GM12891 (cell line): ENCODE measurements at regions not wholly inside any gene's neighbourhood (a gene's known extent, or its start where the extent isn't known, plus 50 kb on each side); places are given as distances from the start of the nearest gene placed in this dataset.

Experiments
- DNase-seq: peaks from one replicate; pipeline ENCODE4 v3.0.0; 2011; ENCODE audit warnings: low spot score; ENCODE audit not compliant: insufficient read length
- FAIRE-seq: peaks from 2 replicates; lab custom pipeline; 2011; peaks lifted over from hg19 to GRCh38; lab: Jason Lieb, UNC
- PAX5 ChIP-seq: IDR thresholded peaks from 2 replicates; pipeline ENCODE4 v1.6.1; 2011; ENCODE audit warnings: low read length, moderate library complexity, mild to moderate bottlenecking; ENCODE audit not compliant: insufficient read depth, severe bottlenecking
- POLR2A ChIP-seq: IDR thresholded peaks from 2 replicates; pipeline ENCODE4 v1.6.1; 2011; ENCODE audit warnings: low read depth, low read length, control low read depth
- POLR2AphosphoS5 ChIP-seq: IDR thresholded peaks from 2 replicates; pipeline ENCODE4 v1.6.1; 2011; ENCODE audit warnings: low read depth, low read length, control low read depth
- POU2F2 ChIP-seq: IDR thresholded peaks from 2 replicates; pipeline ENCODE4 v1.6.1; 2011; ENCODE audit warnings: low read depth, mild to moderate bottlenecking, control low read depth, low read length, moderate library complexity
- SPI1 ChIP-seq: IDR thresholded peaks from 2 replicates; pipeline ENCODE4 v1.6.1; 2011; ENCODE audit warnings: low read depth, low read length, control low read depth
- TAF1 ChIP-seq: IDR thresholded peaks from 2 replicates; pipeline ENCODE4 v1.6.1; 2011; ENCODE audit warnings: low read depth, low read length, control low read depth

- TF ChIP-seq PAX5 (no peak), POLR2A (no peak), TAF1 (no peak), POLR2AphosphoS5 (no peak), POU2F2 (no peak), SPI1 (no peak)
- FAIRE-seq (no peak), DNase-seq (no peak)
Measured at GRCh38 chr13:109647699-109648098, 138.7 kb downstream of the IRS2 start.

- no peak for FAIRE-seq
- TF ChIP-seq TAF1 (no peak), PAX5 (no peak), POLR2A (no peak), SPI1 (no peak), POU2F2 (no peak), POLR2AphosphoS5 (no peak)
- DNase-seq, result no peak
Measured at GRCh38 chr13:109647053-109647452, 139.3 kb downstream of the IRS2 start.

GRCh38 chr13:109646423-109646822, 140.0 kb downstream of the IRS2 start:
- peak; percentile 5 for FAIRE-seq
- peak; percentile 10 for DNase-seq
- TF ChIP-seq POU2F2 (no peak), PAX5 (no peak), POLR2A (no peak), POLR2AphosphoS5 (no peak), SPI1 (no peak), TAF1 (no peak)

GRCh38 chr13:109645831-109646230, 140.6 kb downstream of the IRS2 start:
- DNase-seq (no peak), FAIRE-seq (no peak)
- no peak for TF ChIP-seq PAX5

GRCh38 chr13:109644956-109645355, 141.4 kb downstream of the IRS2 start:
- FAIRE-seq (no peak), DNase-seq (no peak)
- TF ChIP-seq POLR2AphosphoS5, result no peak
- TF ChIP-seq POLR2A, result no peak
- TF ChIP-seq TAF1, result no peak
- no peak for TF ChIP-seq SPI1
- no peak for TF ChIP-seq PAX5
- TF ChIP-seq POU2F2, result no peak

- DNase-seq, result no peak
- no peak for FAIRE-seq
- no peak for TF ChIP-seq POLR2A
- no peak for TF ChIP-seq TAF1
- no peak for TF ChIP-seq SPI1
- TF ChIP-seq POLR2AphosphoS5, result no peak
- TF ChIP-seq POU2F2, result no peak
- TF ChIP-seq PAX5, result no peak
Measured at GRCh38 chr13:109644069-109644750, 142.2 kb downstream of the IRS2 start.

- FAIRE-seq (no peak), DNase-seq (no peak)
- TF ChIP-seq TAF1, result no peak
- TF ChIP-seq SPI1, result no peak
- no peak for TF ChIP-seq POU2F2
- TF ChIP-seq POLR2AphosphoS5, result no peak
- no peak for TF ChIP-seq PAX5
- no peak for TF ChIP-seq POLR2A
Measured at GRCh38 chr13:109642358-109642757, 144.0 kb downstream of the IRS2 start.

- no peak for DNase-seq
- no peak for TF ChIP-seq POLR2AphosphoS5
- TF ChIP-seq POLR2A, result no peak
- TF ChIP-seq SPI1, result no peak
- TF ChIP-seq TAF1, result no peak
- no peak for TF ChIP-seq PAX5
- no peak for TF ChIP-seq POU2F2
- no peak for FAIRE-seq
Measured at GRCh38 chr13:109636736-109637135, 149.6 kb downstream of the IRS2 start.

GRCh38 chr13:109631069-109631468, 155.3 kb downstream of the IRS2 start:
- no peak for TF ChIP-seq POU2F2
- no peak for TF ChIP-seq POLR2A
- TF ChIP-seq POLR2AphosphoS5, result no peak
- TF ChIP-seq SPI1, result no peak
- TF ChIP-seq PAX5, result no peak
- TF ChIP-seq TAF1, result no peak
- no peak for FAIRE-seq
- no peak for DNase-seq

- TF ChIP-seq PAX5 (no peak), SPI1 (no peak), TAF1 (no peak), POU2F2 (no peak), POLR2AphosphoS5 (no peak), POLR2A (no peak)
- DNase-seq (no peak), FAIRE-seq (no peak)
Measured at GRCh38 chr13:109630271-109630670, 156.1 kb downstream of the IRS2 start.
